ENCODE measurements at regions not wholly inside any gene's neighbourhood (a gene's known extent, or its start where the extent isn't known, plus 50 kb on each side); places are given as distances from the start of the nearest gene placed in this dataset.

- Histone ChIP-seq H3K27ac (no peak overlapping the region), H4K20me1 (ENCODE audit: insufficient read depth) (no peaks in the 10 kb centered on the region), H3K27me3 (replicated peaks; ENCODE audit: insufficient read depth) (peaks cover 7% of the 10 kb centered on the region; the same call in 1 of the 2 replicates), H3K79me2 (ENCODE audit: insufficient read depth) (no peaks in the 10 kb centered on the region), H3K9me3 (ENCODE audit: low read depth) (no peaks in the 10 kb centered on the region), H3K9ac (no peak overlapping the region), H3K36me3 (ENCODE audit: low read depth) (no peaks in the 10 kb centered on the region), H3K9me2 (ENCODE audit: insufficient read depth) (no peaks in the 10 kb centered on the region), H3K4me1 (ENCODE audit: insufficient read depth) (no peaks in the 10 kb centered on the region), H3K4me2 (ENCODE audit: unreplicated experiment) (no peak overlapping the region), H2AFZ (no peak overlapping the region), H3F3A (ENCODE audit: insufficient read depth) (no peaks in the 10 kb centered on the region), H3K4me3 (no peak overlapping the region)
- no peak for DNase-seq
- in situ Hi-C loops (cut with MboI) = no loop called here
- 2 to 11% methylated on average over 2 of the region's 2 CpGs for WGBS, 2 experiments (ENCODE audit: low coverage in 1 of 2, low lambda C conversion rate in 2 of 2, missing lambda C conversion rate in 2 of 2)
- TF ChIP-seq EZH2 (IDR thresholded peaks at IDR 0.05; ENCODE audit: insufficient read depth, poor library complexity, severe bottlenecking) = no peak
- no peak for TF ChIP-seq EZH2phosphoT487 (IDR thresholded peaks at IDR 0.05; ENCODE audit: insufficient read depth, low read depth)
Observed at GRCh38 chr1:217076902-217077301, 353.7 kb upstream of the ESRRG start.

- in situ Hi-C loops (cut with MboI) = no loop called here
- Histone ChIP-seq H3K27me3 (replicated peaks; ENCODE audit: insufficient read depth) (peaks cover 7% of the 10 kb centered on the region; the same call in 1 of the 2 replicates), H3F3A (ENCODE audit: insufficient read depth) (no peaks in the 10 kb centered on the region), H3K4me3 (no peak overlapping the region), H3K4me2 (ENCODE audit: unreplicated experiment) (no peak overlapping the region), H2AFZ (no peak overlapping the region), H3K9ac (no peak overlapping the region), H3K36me3 (ENCODE audit: low read depth) (no peaks in the 10 kb centered on the region), H4K20me1 (ENCODE audit: insufficient read depth) (no peaks in the 10 kb centered on the region), H3K9me2 (ENCODE audit: insufficient read depth) (no peaks in the 10 kb centered on the region), H3K9me3 (ENCODE audit: low read depth) (no peaks in the 10 kb centered on the region), H3K79me2 (ENCODE audit: insufficient read depth) (no peaks in the 10 kb centered on the region), H3K4me1 (ENCODE audit: insufficient read depth) (no peaks in the 10 kb centered on the region), H3K27ac (no peak overlapping the region)
- WGBS, 2 experiments (ENCODE audit: low coverage in 1 of 2, low lambda C conversion rate in 2 of 2, missing lambda C conversion rate in 2 of 2) = 21 to 53% methylated on average over 1 of the region's 1 CpG
- DNase-seq = no peak
- TF ChIP-seq EZH2phosphoT487 (IDR thresholded peaks at IDR 0.05; ENCODE audit: insufficient read depth, low read depth) (no peak), EZH2 (IDR thresholded peaks at IDR 0.05; ENCODE audit: insufficient read depth, poor library complexity, severe bottlenecking) (no peak)
Observed at GRCh38 chr1:217072926-217073325, 349.7 kb upstream of the ESRRG start.

GRCh38 chr1:217067642-217068041, 344.4 kb upstream of the ESRRG start:
- in situ Hi-C loops (cut with MboI) = no loop called here
- Histone ChIP-seq H3K9me3 (ENCODE audit: low read depth) (no peaks in the 10 kb centered on the region), H2AFZ (no peak overlapping the region), H3K79me2 (ENCODE audit: insufficient read depth) (no peaks in the 10 kb centered on the region), H3K27ac (no peak overlapping the region), H3K4me3 (no peak overlapping the region), H3F3A (ENCODE audit: insufficient read depth) (no peaks in the 10 kb centered on the region), H3K9me2 (ENCODE audit: insufficient read depth) (no peaks in the 10 kb centered on the region), H4K20me1 (ENCODE audit: insufficient read depth) (no peaks in the 10 kb centered on the region), H3K4me1 (ENCODE audit: insufficient read depth) (no peaks in the 10 kb centered on the region), H3K4me2 (ENCODE audit: unreplicated experiment) (no peak overlapping the region), H3K27me3 (replicated peaks; ENCODE audit: insufficient read depth) (no peaks in the 10 kb centered on the region; the same call in 1 of the 2 replicates), H3K36me3 (ENCODE audit: low read depth) (no peaks in the 10 kb centered on the region), H3K9ac (no peak overlapping the region)
- 20 to 21% methylated on average over 1 of the region's 1 CpG for WGBS, 2 experiments (ENCODE audit: low coverage in 1 of 2, low lambda C conversion rate in 2 of 2, missing lambda C conversion rate in 2 of 2)
- no peak for TF ChIP-seq EZH2 (IDR thresholded peaks at IDR 0.05; ENCODE audit: insufficient read depth, poor library complexity, severe bottlenecking)
- no peak for TF ChIP-seq EZH2phosphoT487 (IDR thresholded peaks at IDR 0.05; ENCODE audit: insufficient read depth, low read depth)
- no peak for DNase-seq

GRCh38 chr1:217066794-217067193, 343.6 kb upstream of the ESRRG start:
- no peaks in the 10 kb centered on the region for H3K27me3 ChIP-seq (replicated peaks; ENCODE audit: insufficient read depth)

More at GRCh38 chr1:217066794-217067193, 343.6 kb upstream of the ESRRG start:
- H3K36me3 ChIP-seq (ENCODE audit: low read depth) = no peaks in the 10 kb centered on the region
- no peak overlapping the region for H3K9ac ChIP-seq
- H3K4me3 ChIP-seq = no peak overlapping the region
- H2AFZ ChIP-seq = no peak overlapping the region
- no peaks in the 10 kb centered on the region for H3K9me3 ChIP-seq (ENCODE audit: low read depth)
- H3K4me2 ChIP-seq (ENCODE audit: unreplicated experiment) = no peak overlapping the region
- no peaks in the 10 kb centered on the region for H4K20me1 ChIP-seq (ENCODE audit: insufficient read depth)
- 41 to 46% methylated on average over 3 of the region's 3 CpGs for WGBS, 2 experiments (ENCODE audit: low coverage in 1 of 2, low lambda C conversion rate in 2 of 2, missing lambda C conversion rate in 2 of 2)
- TF ChIP-seq EZH2phosphoT487 (IDR thresholded peaks at IDR 0.05; ENCODE audit: insufficient read depth, low read depth) = no peak
- no peak for TF ChIP-seq EZH2 (IDR thresholded peaks at IDR 0.05; ENCODE audit: insufficient read depth, poor library complexity, severe bottlenecking)
- H3F3A ChIP-seq (ENCODE audit: insufficient read depth) = no peaks in the 10 kb centered on the region
- no peaks in the 10 kb centered on the region for H3K4me1 ChIP-seq (ENCODE audit: insufficient read depth)
- no peaks in the 10 kb centered on the region for H3K79me2 ChIP-seq (ENCODE audit: insufficient read depth)
- H3K9me2 ChIP-seq (ENCODE audit: insufficient read depth) = no peaks in the 10 kb centered on the region
- no peak overlapping the region for H3K27ac ChIP-seq
- in situ Hi-C loops (cut with MboI) = no loop called here
- DNase-seq = no peak

All from GM23248 (cell line).